Mesothelial cell of epicardium (in vitro differentiated cells): ENCODE measurements at regions not wholly inside any gene's neighbourhood (a gene's known extent, or its start where the extent isn't known, plus 50 kb on each side); places are given as distances from the start of the nearest gene placed in this dataset.

Experiments
- DNase-seq, 2 experiments: peaks; one replicate each; pipeline ENCODE4 v3.0.0; 2021; ENCODE audit warnings: low spot score in 2 of 2; ENCODE audit not compliant: unreplicated experiment in 2 of 2
- H3K27ac Mint-ChIP-seq: 2 replicates; pipeline ENCODE4 v1.8.0; 2021; ENCODE audit warnings: mixed read lengths
- H3K27me3 Mint-ChIP-seq: 2 replicates; pipeline ENCODE4 v1.8.0; 2021; ENCODE audit warnings: low read depth, mixed read lengths
- H3K36me3 Mint-ChIP-seq: 2 replicates; pipeline ENCODE4 v1.8.0; 2021; ENCODE audit warnings: mixed read lengths
- H3K4me1 Mint-ChIP-seq: 2 replicates; pipeline ENCODE4 v1.8.0; 2021; ENCODE audit warnings: mixed read lengths
- H3K4me3 Mint-ChIP-seq: 2 replicates; pipeline ENCODE4 v1.8.0; 2021; ENCODE audit warnings: mild to moderate bottlenecking, moderate library complexity, mixed read lengths
- H3K9me3 Mint-ChIP-seq: 2 replicates; pipeline ENCODE4 v1.8.0; 2021; ENCODE audit warnings: mixed read lengths
- TF ChIP-seq, protein P1 (sequence below): fragments of 200-600 bp; sonication (generic); IDR thresholded peaks from one replicate; pipeline ENCODE4 v1.5.0; 2021; ENCODE audit warnings: antibody characterized with exemption; ENCODE audit not compliant: unreplicated experiment

- TF ChIP-seq, protein P1, sequence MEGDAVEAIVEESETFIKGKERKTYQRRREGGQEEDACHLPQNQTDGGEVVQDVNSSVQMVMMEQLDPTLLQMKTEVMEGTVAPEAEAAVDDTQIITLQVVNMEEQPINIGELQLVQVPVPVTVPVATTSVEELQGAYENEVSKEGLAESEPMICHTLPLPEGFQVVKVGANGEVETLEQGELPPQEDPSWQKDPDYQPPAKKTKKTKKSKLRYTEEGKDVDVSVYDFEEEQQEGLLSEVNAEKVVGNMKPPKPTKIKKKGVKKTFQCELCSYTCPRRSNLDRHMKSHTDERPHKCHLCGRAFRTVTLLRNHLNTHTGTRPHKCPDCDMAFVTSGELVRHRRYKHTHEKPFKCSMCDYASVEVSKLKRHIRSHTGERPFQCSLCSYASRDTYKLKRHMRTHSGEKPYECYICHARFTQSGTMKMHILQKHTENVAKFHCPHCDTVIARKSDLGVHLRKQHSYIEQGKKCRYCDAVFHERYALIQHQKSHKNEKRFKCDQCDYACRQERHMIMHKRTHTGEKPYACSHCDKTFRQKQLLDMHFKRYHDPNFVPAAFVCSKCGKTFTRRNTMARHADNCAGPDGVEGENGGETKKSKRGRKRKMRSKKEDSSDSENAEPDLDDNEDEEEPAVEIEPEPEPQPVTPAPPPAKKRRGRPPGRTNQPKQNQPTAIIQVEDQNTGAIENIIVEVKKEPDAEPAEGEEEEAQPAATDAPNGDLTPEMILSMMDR, result no peak
- no peak for DNase-seq
- H3K9me3 Mint-ChIP-seq, result peaks cover 11% of the 10 kb centered on the region
- H3K36me3 Mint-ChIP-seq, result no peaks in the 10 kb centered on the region
- no peak overlapping the region for H3K4me3 Mint-ChIP-seq
- no peak overlapping the region for H3K27ac Mint-ChIP-seq
- H3K4me1 Mint-ChIP-seq, result no peaks in the 10 kb centered on the region
- no peaks in the 10 kb centered on the region for H3K27me3 Mint-ChIP-seq
These were observed 871.6 kb upstream of the GJE1 start for GRCh38 chr6:141261016-141261671.

- H3K36me3 Mint-ChIP-seq, result no peaks in the 10 kb centered on the region
- H3K4me1 Mint-ChIP-seq, result no peaks in the 10 kb centered on the region
- TF ChIP-seq, protein P1, result no peak
- no peak overlapping the region for H3K4me3 Mint-ChIP-seq
- H3K9me3 Mint-ChIP-seq, result peaks cover 11% of the 10 kb centered on the region
- DNase-seq, result no peak
- no peaks in the 10 kb centered on the region for H3K27me3 Mint-ChIP-seq
- H3K27ac Mint-ChIP-seq, result no peak overlapping the region
These were observed 872.1 kb upstream of the GJE1 start for GRCh38 chr6:141260627-141261015.

DNA sequence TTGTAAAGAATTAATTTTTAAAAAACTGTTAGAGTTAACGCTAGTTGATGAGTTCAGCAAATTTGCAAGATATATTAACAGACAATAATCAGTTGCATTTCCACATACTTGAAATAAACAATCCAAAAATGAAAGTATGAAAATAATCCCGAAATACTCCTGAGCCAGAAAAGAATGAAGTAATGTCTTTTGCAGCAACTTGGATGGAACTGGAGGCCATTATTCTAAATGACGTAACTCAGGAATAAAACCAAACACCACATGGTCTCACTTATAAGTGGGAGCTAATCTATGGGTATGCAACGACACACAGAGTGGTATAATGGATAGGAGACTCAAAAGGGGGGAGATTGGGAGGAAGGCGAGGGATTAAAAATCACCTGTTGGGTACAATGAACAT, 872.9 kb upstream of the GJE1 start:
- TF ChIP-seq, protein P1, result no peak
- Mint-ChIP-seq H3K27me3 (no peaks in the 10 kb centered on the region), H3K27ac (no peak overlapping the region), H3K9me3 (peaks cover 11% of the 10 kb centered on the region), H3K36me3 (no peaks in the 10 kb centered on the region), H3K4me1 (no peaks in the 10 kb centered on the region), H3K4me3 (no peak overlapping the region)
- no peak for DNase-seq

DNA sequence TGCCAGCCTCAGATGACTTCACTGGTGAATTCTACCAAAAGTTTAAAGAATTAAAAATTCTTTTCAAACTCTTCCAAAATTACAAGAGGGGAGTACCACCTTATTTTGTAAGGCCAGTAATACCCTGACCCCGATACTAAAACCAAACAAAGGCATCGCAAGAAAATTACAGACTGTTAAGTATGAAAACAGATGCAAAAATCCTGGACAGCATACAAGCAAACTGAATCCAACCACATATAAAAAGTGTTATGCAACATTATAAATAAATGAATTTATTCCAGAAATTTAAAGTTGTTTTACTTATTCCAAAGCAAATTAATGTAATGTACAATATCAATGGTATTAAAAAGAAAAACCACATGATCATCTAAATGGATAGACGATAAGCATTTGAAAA, 873.6 kb upstream of the GJE1 start:
- Mint-ChIP-seq H3K4me1 (no peaks in the 10 kb centered on the region), H3K4me3 (no peak overlapping the region), H3K36me3 (no peaks in the 10 kb centered on the region), H3K27me3 (no peaks in the 10 kb centered on the region), H3K9me3 (peaks cover 11% of the 10 kb centered on the region), H3K27ac (no peak overlapping the region)
- DNase-seq, result no peak
- TF ChIP-seq, protein P1, result no peak

DNA sequence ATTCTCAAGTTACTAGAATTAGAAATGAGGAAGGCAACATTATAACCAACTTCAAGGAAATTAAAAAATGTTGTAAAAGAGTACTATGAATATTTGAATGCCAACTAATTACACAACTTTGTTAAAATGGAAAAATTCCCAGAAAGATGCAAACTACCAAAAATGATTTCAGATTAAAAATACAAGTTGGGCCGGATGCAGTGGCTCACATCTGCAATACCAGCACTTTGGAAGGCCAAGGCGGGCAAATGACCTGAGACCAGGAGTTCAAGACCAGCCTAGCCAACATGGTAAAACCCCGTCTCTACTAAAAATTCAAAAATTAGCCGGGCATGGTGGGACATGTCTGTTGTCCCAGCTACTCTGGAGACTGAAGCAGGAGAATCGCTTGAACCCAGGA, 874.2 kb upstream of the GJE1 start:
- H3K4me3 Mint-ChIP-seq, result no peak overlapping the region
- H3K27me3 Mint-ChIP-seq, result no peaks in the 10 kb centered on the region
- TF ChIP-seq, protein P1, result no peak
- H3K4me1 Mint-ChIP-seq, result no peaks in the 10 kb centered on the region
- DNase-seq, result no peak
- no peak overlapping the region for H3K27ac Mint-ChIP-seq
- no peaks in the 10 kb centered on the region for H3K36me3 Mint-ChIP-seq
- peaks cover 11% of the 10 kb centered on the region for H3K9me3 Mint-ChIP-seq

- DNase-seq, result no peak
- TF ChIP-seq, protein P1, result no peak
- Mint-ChIP-seq H3K36me3 (no peaks in the 10 kb centered on the region), H3K4me3 (no peak overlapping the region), H3K27ac (no peak overlapping the region), H3K4me1 (peaks cover 8% of the 10 kb centered on the region), H3K27me3 (no peaks in the 10 kb centered on the region), H3K9me3 (peaks cover 4% of the 10 kb centered on the region)
These were observed 878.4 kb upstream of the GJE1 start for GRCh38 chr6:141254336-141254735.
